Activated CD4-positive, CD25-positive, alpha-beta regulatory T cell treated with anti-CD3 and anti-CD28 coated beads, Interleukin-2, amount 50 U/mL, for 24 hours (primary cell): ENCODE measurements at regions not wholly inside any gene's neighbourhood (a gene's known extent, or its start where the extent isn't known, plus 50 kb on each side); places are given as distances from the start of the nearest gene placed in this dataset.

Source experiments
- ATAC-seq, 2 donors: fragments of 150-1000 bp; cut with Tn5 transposase; one replicate each; pipeline ENCODE4 v1.10.0; 2021; ENCODE audit warnings: mild to moderate bottlenecking in 1 of 2, moderate library complexity in 1 of 2

GRCh38 chr15:60057554-60057953 is 53.4 kb downstream of the FOXB1 start:
- ATAC-seq, result no peak

GRCh38 chr15:60059186-60059585 is 55.1 kb downstream of the FOXB1 start:
- ATAC-seq, result no peak

GRCh38 chr15:60061758-60062157 is 57.6 kb downstream of the FOXB1 start:
- no peak for ATAC-seq

- ATAC-seq, result no peak
Measured at GRCh38 chr15:60062826-60063225, 58.7 kb downstream of the FOXB1 start.

- ATAC-seq, result no peak
Measured at GRCh38 chr15:60065951-60066350, 61.8 kb downstream of the FOXB1 start.

GRCh38 chr15:60070838-60071493 is 66.9 kb downstream of the FOXB1 start:
- no peak for ATAC-seq

GRCh38 chr15:60072826-60073465 is 68.8 kb downstream of the FOXB1 start:
- ATAC-seq, result no peak

- no peak for ATAC-seq
Measured at GRCh38 chr15:60073466-60073840, 69.3 kb downstream of the FOXB1 start.

- ATAC-seq, result no peak
Measured at GRCh38 chr15:60074181-60074885, 70.2 kb downstream of the FOXB1 start.

GRCh38 chr15:60076045-60076444 is 71.9 kb downstream of the FOXB1 start:
- ATAC-seq, result no peak

- no peak for ATAC-seq
Measured at GRCh38 chr15:60076582-60077276, 72.6 kb downstream of the FOXB1 start.

GRCh38 chr15:60077581-60078359 is 73.7 kb downstream of the FOXB1 start:
- ATAC-seq, result peak in 1 of 2 donors; percentile 38

- no peak for ATAC-seq
Measured at GRCh38 chr15:60079210-60079609, 75.1 kb downstream of the FOXB1 start.

GRCh38 chr15:60081976-60082375 is 77.9 kb downstream of the FOXB1 start:
- no peak for ATAC-seq

- ATAC-seq, result no peak
Measured at GRCh38 chr15:60083318-60083717, 79.2 kb downstream of the FOXB1 start.

- ATAC-seq, result no peak
Measured at GRCh38 chr15:60086681-60087429, 82.7 kb downstream of the FOXB1 start.

GRCh38 chr15:60087561-60087960 is 83.5 kb downstream of the FOXB1 start:
- no peak for ATAC-seq

GRCh38 chr15:60090747-60091146 is 86.6 kb downstream of the FOXB1 start:
- ATAC-seq, result no peak

GRCh38 chr15:60091157-60091556 is 87.0 kb downstream of the FOXB1 start:
- no peak for ATAC-seq

GRCh38 chr15:60091911-60092310 is 87.8 kb downstream of the FOXB1 start:
- no peak for ATAC-seq

GRCh38 chr15:60093273-60094067 is 89.4 kb downstream of the FOXB1 start:
- ATAC-seq, result no peak
